Activated T-helper 1 cell treated with anti-CD3 and anti-CD28 coated beads, Interleukin-12 subunit alpha, Interleukin-12 subunit beta, Interleukin-2, Interleukin-4 antibody, amounts not matched to agents 30 ng/mL and 10 ng/mL and 1 ng/mL, durations not matched to agents 14 hours and 24 hours and 36 hours (primary cell): ENCODE measurements at regions not wholly inside any gene's neighbourhood (a gene's known extent, or its start where the extent isn't known, plus 50 kb on each side); places are given as distances from the start of the nearest gene placed in this dataset.

Experiments used
- DNase-seq: peaks from one replicate; pipeline ENCODE4 v3.0.0; 2021; ENCODE audit warnings: low spot score
- H3K27ac Mint-ChIP-seq: one replicate; pipeline ENCODE4 v1.8.0; 2021; ENCODE audit warnings: mild to moderate bottlenecking, mixed read lengths
- H3K27me3 Mint-ChIP-seq: one replicate; pipeline ENCODE4 v1.8.0; 2022; ENCODE audit warnings: mild to moderate bottlenecking, moderate library complexity, mixed read lengths; ENCODE audit not compliant: insufficient read depth
- H3K36me3 Mint-ChIP-seq: one replicate; pipeline ENCODE4 v1.8.0; 2021; ENCODE audit warnings: low read depth, mixed read lengths
- H3K4me1 Mint-ChIP-seq: one replicate; pipeline ENCODE4 v1.8.0; 2021; ENCODE audit warnings: low read depth, mixed read lengths
- H3K4me3 Mint-ChIP-seq: one replicate; pipeline ENCODE4 v1.8.0; 2021; ENCODE audit warnings: mild to moderate bottlenecking, moderate library complexity, mixed read lengths
- H3K9me3 Mint-ChIP-seq: one replicate; pipeline ENCODE4 v1.8.0; 2021; ENCODE audit warnings: mixed read lengths
- intact Hi-C: fragments of 100-400 bp; cut with micrococcal nuclease; formaldehyde crosslinking; loops from one replicate; pipeline ENCODE4 v1.15.1; 2024

GRCh38 chr2:133968446-133968845 lies 285.4 kb upstream of the MGAT5 start:
- Mint-ChIP-seq H3K4me3 (no peak overlapping the region), H3K36me3 (no peaks in the 10 kb centered on the region), H3K27me3 (peaks cover 5% of the 10 kb centered on the region), H3K27ac (no peak overlapping the region), H3K4me1 (peaks cover 7% of the 10 kb centered on the region), H3K9me3 (no peaks in the 10 kb centered on the region)
- DNase-seq: no peak
- intact Hi-C loops: no loop called here

GRCh38 chr2:133970641-133971040 lies 283.2 kb upstream of the MGAT5 start:
- Mint-ChIP-seq H3K9me3 (no peaks in the 10 kb centered on the region), H3K27ac (no peak overlapping the region)
- intact Hi-C loops: no loop called here

GRCh38 chr2:133972297-133972696 lies 281.6 kb upstream of the MGAT5 start:
- H3K27me3 Mint-ChIP-seq: peaks cover 6% of the 10 kb centered on the region
- H3K9me3 Mint-ChIP-seq: no peaks in the 10 kb centered on the region
- no peaks in the 10 kb centered on the region for H3K36me3 Mint-ChIP-seq
- H3K27ac Mint-ChIP-seq: no peak overlapping the region
- intact Hi-C loops: no loop called here
- DNase-seq: no peak
- H3K4me1 Mint-ChIP-seq: peaks cover 14% of the 10 kb centered on the region
- no peak overlapping the region for H3K4me3 Mint-ChIP-seq

More at GRCh38 chr2:133970641-133971040, 283.2 kb upstream of the MGAT5 start:
- no peak for DNase-seq
- no peak overlapping the region for H3K4me3 Mint-ChIP-seq
- H3K4me1 Mint-ChIP-seq: peaks cover 10% of the 10 kb centered on the region
- peaks cover 6% of the 10 kb centered on the region for H3K27me3 Mint-ChIP-seq
- no peaks in the 10 kb centered on the region for H3K36me3 Mint-ChIP-seq

- H3K9me3 Mint-ChIP-seq: no peaks in the 10 kb centered on the region
- H3K4me1 Mint-ChIP-seq: peaks cover 14% of the 10 kb centered on the region
- H3K27ac Mint-ChIP-seq: no peak overlapping the region
- H3K27me3 Mint-ChIP-seq: peaks cover 6% of the 10 kb centered on the region
- H3K4me3 Mint-ChIP-seq: no peak overlapping the region
- no peaks in the 10 kb centered on the region for H3K36me3 Mint-ChIP-seq
- intact Hi-C loops: no loop called here
- no peak for DNase-seq
These were observed 281.1 kb upstream of the MGAT5 start for GRCh38 chr2:133972786-133973185.

GRCh38 chr2:133974353-133974752 lies 279.5 kb upstream of the MGAT5 start:
- DNase-seq: no peak
- Mint-ChIP-seq H3K4me3 (no peak overlapping the region), H3K36me3 (no peaks in the 10 kb centered on the region), H3K4me1 (peaks cover 14% of the 10 kb centered on the region), H3K27me3 (peaks cover 6% of the 10 kb centered on the region), H3K27ac (no peak overlapping the region), H3K9me3 (no peaks in the 10 kb centered on the region)
- intact Hi-C loops: no loop called here

- DNase-seq: no peak
- H3K4me3 Mint-ChIP-seq: no peak overlapping the region
- intact Hi-C loops: no loop called here
- H3K36me3 Mint-ChIP-seq: no peaks in the 10 kb centered on the region
- no peak overlapping the region for H3K27ac Mint-ChIP-seq
- H3K27me3 Mint-ChIP-seq: peaks cover 6% of the 10 kb centered on the region
- H3K4me1 Mint-ChIP-seq: peaks cover 14% of the 10 kb centered on the region
- no peaks in the 10 kb centered on the region for H3K9me3 Mint-ChIP-seq
These were observed 278.7 kb upstream of the MGAT5 start for GRCh38 chr2:133975135-133975534.

GRCh38 chr2:133975676-133976428 lies 278.0 kb upstream of the MGAT5 start:
- H3K4me3 Mint-ChIP-seq: no peak overlapping the region
- no peaks in the 10 kb centered on the region for H3K9me3 Mint-ChIP-seq
- peaks cover 14% of the 10 kb centered on the region for H3K4me1 Mint-ChIP-seq
- H3K27me3 Mint-ChIP-seq: peaks cover 6% of the 10 kb centered on the region
- no peaks in the 10 kb centered on the region for H3K36me3 Mint-ChIP-seq
- DNase-seq: no peak
- intact Hi-C loops: no loop called here
- no peak overlapping the region for H3K27ac Mint-ChIP-seq

GRCh38 chr2:133976659-133977058 lies 277.2 kb upstream of the MGAT5 start:
- intact Hi-C loops: no loop called here
- Mint-ChIP-seq H3K36me3 (no peaks in the 10 kb centered on the region), H3K4me1 (peaks cover 14% of the 10 kb centered on the region), H3K27me3 (peaks cover 6% of the 10 kb centered on the region), H3K27ac (no peak overlapping the region), H3K9me3 (no peaks in the 10 kb centered on the region), H3K4me3 (no peak overlapping the region)
- DNase-seq: no peak

- no peaks in the 10 kb centered on the region for H3K36me3 Mint-ChIP-seq
- H3K27me3 Mint-ChIP-seq: peaks cover 4% of the 10 kb centered on the region
- no peak overlapping the region for H3K4me3 Mint-ChIP-seq
- DNase-seq: no peak
- intact Hi-C loops: no loop called here
- H3K9me3 Mint-ChIP-seq: no peaks in the 10 kb centered on the region
- H3K27ac Mint-ChIP-seq: no peak overlapping the region
- H3K4me1 Mint-ChIP-seq: peaks cover 14% of the 10 kb centered on the region
These were observed 276.5 kb upstream of the MGAT5 start for GRCh38 chr2:133977405-133977804.

GRCh38 chr2:133982256-133982655 lies 271.6 kb upstream of the MGAT5 start:
- no peak for DNase-seq
- Mint-ChIP-seq H3K4me1 (no peaks in the 10 kb centered on the region), H3K27me3 (no peaks in the 10 kb centered on the region), H3K27ac (no peak overlapping the region), H3K9me3 (no peaks in the 10 kb centered on the region), H3K36me3 (no peaks in the 10 kb centered on the region), H3K4me3 (no peak overlapping the region)
- intact Hi-C loops: no loop called here

- no peaks in the 10 kb centered on the region for H3K36me3 Mint-ChIP-seq
- H3K9me3 Mint-ChIP-seq: no peaks in the 10 kb centered on the region
- intact Hi-C loops: no loop called here
- H3K27ac Mint-ChIP-seq: no peak overlapping the region
- no peak overlapping the region for H3K4me3 Mint-ChIP-seq
- no peaks in the 10 kb centered on the region for H3K4me1 Mint-ChIP-seq
- no peak for DNase-seq
- H3K27me3 Mint-ChIP-seq: peaks cover 2% of the 10 kb centered on the region
These were observed 268.3 kb upstream of the MGAT5 start for GRCh38 chr2:133985563-133985962.

GRCh38 chr2:133986081-133986837 lies 267.6 kb upstream of the MGAT5 start:
- peaks cover 2% of the 10 kb centered on the region for H3K27me3 Mint-ChIP-seq
- intact Hi-C loops: no loop called here
- H3K36me3 Mint-ChIP-seq: no peaks in the 10 kb centered on the region
- no peaks in the 10 kb centered on the region for H3K4me1 Mint-ChIP-seq
- no peaks in the 10 kb centered on the region for H3K9me3 Mint-ChIP-seq
- no peak overlapping the region for H3K4me3 Mint-ChIP-seq
- H3K27ac Mint-ChIP-seq: no peak overlapping the region
- no peak for DNase-seq

GRCh38 chr2:133986881-133987795 lies 266.7 kb upstream of the MGAT5 start:
- no peak overlapping the region for H3K27ac Mint-ChIP-seq
- H3K36me3 Mint-ChIP-seq: no peaks in the 10 kb centered on the region
- intact Hi-C loops: no loop called here
- no peak for DNase-seq
- H3K9me3 Mint-ChIP-seq: no peaks in the 10 kb centered on the region
- H3K4me3 Mint-ChIP-seq: no peak overlapping the region
- H3K27me3 Mint-ChIP-seq: peaks cover 2% of the 10 kb centered on the region
- no peaks in the 10 kb centered on the region for H3K4me1 Mint-ChIP-seq
